ENCODE measurements at regions not wholly inside any gene's neighbourhood (a gene's known extent, or its start where the extent isn't known, plus 50 kb on each side); places are given as distances from the start of the nearest gene placed in this dataset.

DNA sequence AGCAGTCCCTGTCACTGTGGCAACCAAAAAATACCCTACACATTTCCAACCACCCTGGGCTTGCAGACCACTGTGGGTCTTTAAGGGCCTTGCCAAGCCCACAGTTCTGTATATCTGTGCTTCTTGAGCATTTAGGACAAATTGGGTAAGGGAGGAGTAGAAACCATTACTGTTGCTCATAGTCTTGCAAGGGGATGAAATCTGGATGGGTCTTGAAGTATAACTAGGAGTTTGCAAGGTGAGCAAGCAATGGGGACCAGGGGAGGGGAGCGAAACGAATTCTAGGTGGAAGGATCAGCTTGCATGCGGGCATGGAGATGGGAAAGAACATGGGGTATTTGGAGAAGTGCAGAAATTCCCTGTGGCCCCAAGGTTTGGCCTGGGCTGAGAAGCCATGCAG lies 202.9 kb downstream of the RAB11FIP4 start:
- Histone ChIP-seq H3K4me3 (ENCODE audit: low read length) (no peak overlapping the region), H3K79me2 (ENCODE audit: control insufficient read depth, insufficient read depth, low read length) (no peaks in the 10 kb centered on the region), H3K79me1 (ENCODE audit: low read length) (no peaks in the 10 kb centered on the region), H2BK5ac (ENCODE audit: low read length) (no peak overlapping the region), H3K23ac (ENCODE audit: low read length) (no peak overlapping the region), H3K36me3 (ENCODE audit: control insufficient read depth, insufficient read depth, low read length) (no peaks in the 10 kb centered on the region), H2BK120ac (ENCODE audit: low read depth, low read length) (no peak overlapping the region), H4K8ac (ENCODE audit: low read depth, low read length) (no peak overlapping the region), H3K27me3 (ENCODE audit: insufficient read depth, low read length, poor library complexity) (no peaks in the 10 kb centered on the region), H2AK5ac (ENCODE audit: low read length) (no peak overlapping the region), H3K56ac (ENCODE audit: low read length) (no peak overlapping the region), H3K4me2 (ENCODE audit: low read length) (no peak overlapping the region), H3K18ac (ENCODE audit: low read length) (no peak overlapping the region), H3K9ac (ENCODE audit: low read length) (no peak overlapping the region), H2BK15ac (replicated peaks; ENCODE audit: low read depth) (no peak overlapping the region), H3K4me1 (ENCODE audit: control insufficient read depth, low read depth, low read length) (peaks cover 11% of the 10 kb centered on the region), H3K27ac (ENCODE audit: low read depth, low read length) (no peak overlapping the region), H3K4ac (ENCODE audit: low read depth, low read length) (no peak overlapping the region), H4K5ac (ENCODE audit: low read length) (no peak overlapping the region)
- WGBS (ENCODE audit: extremely low coverage, insufficient coverage, low lambda C conversion rate): no CpG with 5 or more reads among the region's 3 CpGs
- no peak for DNase-seq

DNA sequence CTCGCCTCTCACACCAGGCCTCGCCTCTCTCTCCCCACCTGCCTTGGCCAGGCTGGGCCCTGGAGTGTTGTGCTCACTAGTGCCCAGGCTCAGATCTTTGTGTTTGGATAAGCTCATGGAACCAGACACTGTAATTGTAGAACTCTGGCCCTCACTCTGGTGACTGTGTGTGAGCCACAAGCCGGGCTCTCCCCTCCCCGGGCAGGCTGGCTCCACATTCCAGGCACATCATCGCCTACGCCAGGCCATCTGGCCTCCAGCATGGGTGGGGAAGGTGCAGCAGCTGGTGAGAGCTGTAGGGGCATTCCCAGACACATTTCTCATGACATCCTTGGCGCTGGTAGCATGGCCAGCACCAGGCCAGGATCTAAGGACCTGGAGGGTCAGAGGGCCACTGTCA lies 202.3 kb downstream of the RAB11FIP4 start:
- H2BK120ac ChIP-seq (ENCODE audit: low read depth, low read length): no peak overlapping the region
- H3K27ac ChIP-seq (ENCODE audit: low read depth, low read length): no peak overlapping the region
- H2AK5ac ChIP-seq (ENCODE audit: low read length): no peak overlapping the region
- no peak overlapping the region for H3K23ac ChIP-seq (ENCODE audit: low read length)
- H3K79me2 ChIP-seq (ENCODE audit: control insufficient read depth, insufficient read depth, low read length): no peaks in the 10 kb centered on the region
- H3K56ac ChIP-seq (ENCODE audit: low read length): peak overlapping the region; percentile 28
- H3K4me3 ChIP-seq (ENCODE audit: low read length): no peak overlapping the region
- no peak overlapping the region for H3K4ac ChIP-seq (ENCODE audit: low read depth, low read length)
- no peak overlapping the region for H3K18ac ChIP-seq (ENCODE audit: low read length)
- no peak for DNase-seq
- WGBS (ENCODE audit: extremely low coverage, insufficient coverage, low lambda C conversion rate): no CpG with 5 or more reads among the region's 7 CpGs
- H3K4me2 ChIP-seq (ENCODE audit: low read length): no peak overlapping the region
- no peak overlapping the region for H4K5ac ChIP-seq (ENCODE audit: low read length)
- no peak overlapping the region for H4K8ac ChIP-seq (ENCODE audit: low read depth, low read length)
- H3K9ac ChIP-seq (ENCODE audit: low read length): no peak overlapping the region
- no peaks in the 10 kb centered on the region for H3K27me3 ChIP-seq (ENCODE audit: insufficient read depth, low read length, poor library complexity)
- no peaks in the 10 kb centered on the region for H3K79me1 ChIP-seq (ENCODE audit: low read length)
- H3K36me3 ChIP-seq (ENCODE audit: control insufficient read depth, insufficient read depth, low read length): no peaks in the 10 kb centered on the region
- peaks cover 11% of the 10 kb centered on the region for H3K4me1 ChIP-seq (ENCODE audit: control insufficient read depth, low read depth, low read length)
- H2BK5ac ChIP-seq (ENCODE audit: low read length): no peak overlapping the region
- no peak overlapping the region for H2BK15ac ChIP-seq (replicated peaks; ENCODE audit: low read depth)

DNA sequence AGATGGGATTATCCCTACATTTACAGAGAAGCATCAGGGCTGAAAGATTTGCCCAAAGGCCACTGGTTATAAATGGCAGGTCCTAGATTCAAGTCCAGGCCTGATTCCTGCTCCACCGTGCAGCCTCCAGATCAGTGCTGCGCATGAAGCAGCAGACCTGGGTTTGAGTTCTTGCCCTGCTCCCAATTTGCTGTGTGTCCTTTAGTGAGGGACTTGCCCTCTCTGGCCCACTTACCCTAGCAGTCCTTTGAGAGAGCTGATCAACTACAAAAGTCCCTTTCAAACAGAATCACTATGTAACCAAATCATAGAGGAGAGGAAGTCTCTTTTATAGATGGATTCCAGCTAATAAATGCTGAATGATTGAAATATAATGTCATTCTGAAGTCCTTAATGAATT lies 200.4 kb downstream of the RAB11FIP4 start:
- Histone ChIP-seq H2BK120ac (ENCODE audit: low read depth, low read length) (no peak overlapping the region), H3K79me1 (ENCODE audit: low read length) (no peaks in the 10 kb centered on the region), H3K27me3 (ENCODE audit: insufficient read depth, low read length, poor library complexity) (no peaks in the 10 kb centered on the region), H2AK5ac (ENCODE audit: low read length) (no peak overlapping the region), H3K56ac (ENCODE audit: low read length) (no peak overlapping the region), H3K18ac (ENCODE audit: low read length) (no peak overlapping the region), H2BK5ac (ENCODE audit: low read length) (no peak overlapping the region), H3K4ac (ENCODE audit: low read depth, low read length) (no peak overlapping the region), H3K27ac (ENCODE audit: low read depth, low read length) (no peak overlapping the region), H3K4me1 (ENCODE audit: control insufficient read depth, low read depth, low read length) (peaks cover 6% of the 10 kb centered on the region), H3K9ac (ENCODE audit: low read length) (no peak overlapping the region), H3K36me3 (ENCODE audit: control insufficient read depth, insufficient read depth, low read length) (no peaks in the 10 kb centered on the region), H3K4me3 (ENCODE audit: low read length) (no peak overlapping the region), H3K23ac (ENCODE audit: low read length) (no peak overlapping the region), H2BK15ac (replicated peaks; ENCODE audit: low read depth) (no peak overlapping the region), H3K4me2 (ENCODE audit: low read length) (no peak overlapping the region), H4K8ac (ENCODE audit: low read depth, low read length) (no peak overlapping the region), H3K79me2 (ENCODE audit: control insufficient read depth, insufficient read depth, low read length) (no peaks in the 10 kb centered on the region), H4K5ac (ENCODE audit: low read length) (no peak overlapping the region)
- no CpG with 5 or more reads among the region's 2 CpGs for WGBS (ENCODE audit: extremely low coverage, insufficient coverage, low lambda C conversion rate)
- DNase-seq: no peak

DNA sequence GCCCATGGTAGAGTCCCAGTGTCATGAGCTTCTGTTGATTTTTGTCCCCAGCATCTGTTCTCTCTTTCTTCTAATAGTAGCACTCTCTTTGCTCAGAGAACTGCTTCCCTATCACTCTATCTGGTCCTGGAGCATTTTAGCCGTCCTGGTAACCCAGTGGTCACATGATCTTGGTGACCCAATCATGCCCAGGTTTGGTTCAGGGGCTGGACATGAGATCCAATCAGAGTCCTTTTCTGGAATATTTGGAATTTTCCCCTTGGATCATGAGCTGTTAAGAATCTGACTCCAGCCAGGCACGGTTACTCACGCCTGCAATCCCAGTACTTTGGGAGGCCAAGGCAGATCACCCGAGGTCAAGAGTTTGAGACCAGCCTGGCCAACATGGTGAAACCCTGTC lies 197.0 kb downstream of the RAB11FIP4 start:
- Histone ChIP-seq H3K36me3 (ENCODE audit: control insufficient read depth, insufficient read depth, low read length) (no peaks in the 10 kb centered on the region), H2BK15ac (replicated peaks; ENCODE audit: low read depth) (no peak overlapping the region), H3K27me3 (ENCODE audit: insufficient read depth, low read length, poor library complexity) (no peaks in the 10 kb centered on the region), H4K5ac (ENCODE audit: low read length) (no peak overlapping the region), H2AK5ac (ENCODE audit: low read length) (no peak overlapping the region), H3K9ac (ENCODE audit: low read length) (no peak overlapping the region), H3K4me2 (ENCODE audit: low read length) (no peak overlapping the region), H3K4me1 (ENCODE audit: control insufficient read depth, low read depth, low read length) (no peaks in the 10 kb centered on the region), H3K4me3 (ENCODE audit: low read length) (no peak overlapping the region), H3K27ac (ENCODE audit: low read depth, low read length) (no peak overlapping the region), H2BK5ac (ENCODE audit: low read length) (no peak overlapping the region), H3K79me2 (ENCODE audit: control insufficient read depth, insufficient read depth, low read length) (no peaks in the 10 kb centered on the region), H4K8ac (ENCODE audit: low read depth, low read length) (no peak overlapping the region), H2BK120ac (ENCODE audit: low read depth, low read length) (no peak overlapping the region), H3K18ac (ENCODE audit: low read length) (no peak overlapping the region), H3K23ac (ENCODE audit: low read length) (no peak overlapping the region), H3K56ac (ENCODE audit: low read length) (no peak overlapping the region), H3K4ac (ENCODE audit: low read depth, low read length) (no peak overlapping the region), H3K79me1 (ENCODE audit: low read length) (no peaks in the 10 kb centered on the region)
- WGBS (ENCODE audit: extremely low coverage, insufficient coverage, low lambda C conversion rate): no CpG with 5 or more reads among the region's 4 CpGs
- no peak for DNase-seq

DNA sequence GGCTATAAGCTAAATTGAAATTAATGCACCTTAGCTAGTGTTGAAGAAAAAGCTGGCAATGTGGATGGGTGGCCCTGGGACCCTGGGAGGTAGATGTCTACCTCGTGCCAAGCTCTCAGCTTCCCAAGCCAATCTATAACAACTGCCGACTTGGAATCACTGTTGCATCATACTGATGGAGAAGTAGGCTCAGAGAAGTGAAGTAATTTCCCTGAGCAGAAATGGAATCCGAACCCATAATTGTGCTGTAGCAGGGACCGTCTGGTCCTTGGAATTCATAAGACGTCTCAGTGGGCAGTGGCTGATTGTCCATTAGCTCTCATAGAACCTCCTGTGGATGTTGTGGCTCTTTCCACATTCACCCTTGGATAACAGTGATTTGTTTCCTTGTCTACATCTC lies 196.6 kb downstream of the RAB11FIP4 start:
- H4K8ac ChIP-seq (ENCODE audit: low read depth, low read length): no peak overlapping the region
- H3K4me2 ChIP-seq (ENCODE audit: low read length): no peak overlapping the region
- no peaks in the 10 kb centered on the region for H3K79me1 ChIP-seq (ENCODE audit: low read length)
- no peak overlapping the region for H3K27ac ChIP-seq (ENCODE audit: low read depth, low read length)
- no peak overlapping the region for H4K5ac ChIP-seq (ENCODE audit: low read length)
- no peak overlapping the region for H2BK120ac ChIP-seq (ENCODE audit: low read depth, low read length)
- no peak overlapping the region for H2AK5ac ChIP-seq (ENCODE audit: low read length)
- H3K36me3 ChIP-seq (ENCODE audit: control insufficient read depth, insufficient read depth, low read length): no peaks in the 10 kb centered on the region
- no peak overlapping the region for H2BK5ac ChIP-seq (ENCODE audit: low read length)
- no peak for DNase-seq
- no peak overlapping the region for H3K18ac ChIP-seq (ENCODE audit: low read length)
- no peaks in the 10 kb centered on the region for H3K79me2 ChIP-seq (ENCODE audit: control insufficient read depth, insufficient read depth, low read length)
- H3K56ac ChIP-seq (ENCODE audit: low read length): no peak overlapping the region
- no peaks in the 10 kb centered on the region for H3K4me1 ChIP-seq (ENCODE audit: control insufficient read depth, low read depth, low read length)
- WGBS (ENCODE audit: extremely low coverage, insufficient coverage, low lambda C conversion rate): no CpG with 5 or more reads among the region's 5 CpGs
- no peak overlapping the region for H3K4me3 ChIP-seq (ENCODE audit: low read length)
- H2BK15ac ChIP-seq (replicated peaks; ENCODE audit: low read depth): no peak overlapping the region
- H3K4ac ChIP-seq (ENCODE audit: low read depth, low read length): no peak overlapping the region
- H3K23ac ChIP-seq (ENCODE audit: low read length): no peak overlapping the region
- no peaks in the 10 kb centered on the region for H3K27me3 ChIP-seq (ENCODE audit: insufficient read depth, low read length, poor library complexity)
- H3K9ac ChIP-seq (ENCODE audit: low read length): no peak overlapping the region

All from mesendoderm (in vitro differentiated cells).